HG03460 (cell line): ENCODE measurements at regions not wholly inside any gene's neighbourhood (a gene's known extent, or its start where the extent isn't known, plus 50 kb on each side); places are given as distances from the start of the nearest gene placed in this dataset.

Source experiments
- ATAC-seq: cut with Tn5 transposase; IDR thresholded peaks from one replicate; pipeline ENCODE4 v1.9.1; 2021; ENCODE audit not compliant: unreplicated experiment

DNA sequence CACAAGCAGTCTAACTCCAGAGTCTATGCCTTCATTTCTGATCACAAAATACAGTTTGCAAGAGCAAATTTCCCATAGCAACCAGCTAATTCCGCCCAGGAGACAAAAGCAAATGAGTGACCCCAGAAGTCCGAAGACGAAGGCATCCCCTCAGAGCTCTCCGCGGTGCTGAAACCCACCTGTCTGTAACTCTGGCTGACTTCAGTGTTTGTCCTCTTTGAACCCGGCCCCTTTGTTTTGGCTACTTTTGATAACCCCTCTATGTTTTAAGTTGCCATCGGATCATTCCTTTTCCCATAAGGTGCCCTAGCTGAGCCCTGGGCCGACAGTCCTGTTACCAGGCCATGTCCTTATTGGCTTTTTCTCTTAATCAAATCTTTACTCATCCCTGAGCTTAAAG lies 515.8 kb downstream of the PTPRU start:
- ATAC-seq, result no peak

DNA sequence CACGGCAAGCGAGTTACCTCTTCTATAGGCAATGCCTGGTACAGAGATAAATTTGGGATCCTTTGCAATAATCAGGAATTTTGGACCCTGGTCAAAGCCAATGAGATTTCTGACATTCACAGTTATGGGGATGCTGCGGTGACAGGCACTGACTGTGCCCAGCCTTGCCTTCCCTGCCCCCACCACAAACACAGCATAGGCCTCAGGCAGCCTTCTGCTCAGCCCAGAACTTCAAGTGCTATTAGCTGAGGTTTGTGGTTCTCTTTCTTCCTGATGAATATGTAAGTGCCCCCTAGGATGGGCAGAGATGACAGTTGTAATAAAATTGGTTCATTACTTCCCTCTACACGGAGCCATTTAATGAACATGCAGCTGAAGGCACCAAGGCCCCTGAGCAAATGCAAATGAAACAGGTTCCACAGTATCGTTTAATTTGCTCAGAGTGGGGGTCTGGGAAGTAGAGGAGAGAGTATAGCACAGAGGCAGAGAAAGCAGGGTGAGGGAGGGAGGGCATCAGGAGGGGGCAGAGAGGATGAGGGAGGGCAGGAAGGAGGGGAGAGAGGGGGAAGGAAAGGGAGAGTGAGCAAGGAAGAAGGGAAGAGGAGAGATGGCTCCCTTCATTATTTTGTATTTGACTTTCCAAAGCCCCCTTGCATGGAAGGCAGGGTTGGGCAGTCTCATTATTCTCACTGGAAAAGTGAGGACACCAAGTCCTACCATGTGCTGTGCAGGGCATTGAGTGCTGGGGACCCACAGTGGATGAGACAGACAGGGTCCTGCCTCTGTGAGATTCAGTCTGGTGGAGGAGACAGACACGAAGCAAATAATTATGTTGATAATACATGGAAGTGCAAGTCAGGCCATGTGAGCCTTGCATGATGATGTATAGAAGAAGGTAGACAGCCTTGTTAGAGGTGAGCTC lies 513.0 kb downstream of the PTPRU start:
- ATAC-seq, result no peak

DNA sequence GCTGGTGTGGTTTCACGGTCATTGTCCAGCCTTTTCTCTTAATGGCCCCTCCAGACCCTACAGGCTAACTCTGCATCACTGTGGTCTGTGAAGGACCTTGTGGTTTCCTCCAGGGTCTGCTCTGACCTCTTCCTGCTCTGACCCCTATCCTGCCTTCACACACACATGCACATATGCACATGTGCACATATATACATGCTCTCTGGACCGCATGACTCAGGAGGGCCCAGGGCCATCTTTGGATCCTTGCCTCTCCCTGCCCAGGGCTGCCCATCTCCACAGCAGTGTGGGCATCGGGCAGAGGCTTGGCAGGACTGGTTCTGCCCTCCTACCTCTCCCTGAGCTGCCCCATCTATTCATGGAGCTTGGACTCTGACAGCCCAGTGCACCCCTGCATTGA lies 510.9 kb downstream of the PTPRU start:
- no peak for ATAC-seq

DNA sequence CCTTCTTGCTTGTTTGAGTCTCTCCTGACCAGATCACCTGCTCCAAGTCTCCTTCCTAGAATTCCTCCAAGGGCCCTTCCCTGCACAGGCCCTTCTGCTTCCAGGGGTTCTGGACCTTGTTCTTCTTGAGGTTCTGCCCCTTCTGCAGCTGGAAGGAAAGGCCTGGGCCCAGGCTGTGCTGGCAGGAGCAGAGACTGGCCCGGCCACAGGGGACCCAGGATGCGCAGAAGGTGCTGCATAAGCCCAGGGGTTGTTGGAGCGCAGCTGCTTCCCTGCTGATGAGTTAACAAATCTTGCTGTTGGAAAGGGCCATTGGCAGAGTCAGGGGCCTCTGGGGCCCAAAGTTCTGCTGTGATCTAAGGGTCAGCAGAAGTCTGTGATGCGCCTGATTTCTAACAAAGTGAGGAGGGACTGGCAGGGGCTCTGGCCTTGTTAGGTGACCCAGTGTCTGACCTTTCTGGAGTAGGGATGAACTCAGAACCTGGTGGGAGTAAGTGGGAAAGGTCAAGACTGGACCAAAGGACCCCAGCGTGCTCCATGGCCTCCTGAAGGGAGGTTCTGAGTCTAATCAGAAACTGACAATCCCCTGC lies 509.8 kb downstream of the PTPRU start:
- no peak for ATAC-seq

DNA sequence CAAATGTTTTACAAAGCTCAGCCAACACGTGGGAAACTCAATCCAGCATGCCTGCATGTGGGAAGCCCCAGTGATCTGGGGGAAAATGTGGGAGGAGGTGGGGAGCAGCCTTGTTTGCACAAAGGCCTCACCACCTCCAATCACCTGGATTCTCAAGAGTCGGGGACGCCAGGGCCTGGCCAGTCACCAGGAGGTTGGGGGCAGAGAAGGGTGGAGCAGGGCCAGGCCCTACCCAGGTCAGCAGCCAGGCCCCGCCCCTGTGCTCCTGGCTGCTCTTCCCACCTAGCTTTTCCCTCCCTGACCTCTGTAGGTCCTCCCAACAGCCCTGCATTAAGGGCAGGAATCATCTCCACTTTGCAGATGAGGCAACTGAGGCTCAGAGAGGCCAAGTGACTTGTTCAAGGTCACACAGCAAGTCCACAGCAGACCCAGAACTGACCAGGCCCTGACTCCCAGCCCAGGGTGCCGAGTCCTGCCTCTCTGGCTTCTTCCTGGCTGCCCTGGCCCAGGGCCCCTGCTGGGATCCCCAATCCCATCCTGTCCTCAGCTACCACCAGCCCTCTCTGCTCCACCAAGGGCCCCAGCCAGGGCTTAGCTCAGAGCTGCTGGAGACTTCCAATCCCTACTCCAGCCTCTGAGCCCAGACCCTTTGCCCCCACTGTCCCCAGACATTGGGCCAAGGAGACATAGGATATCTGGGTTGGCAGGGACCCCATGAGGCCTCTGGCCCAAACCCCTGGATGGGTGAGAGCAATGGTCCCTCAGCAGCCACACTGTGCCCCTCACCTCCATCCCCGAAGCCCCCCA lies 508.6 kb downstream of the PTPRU start:
- ATAC-seq, result no peak

DNA sequence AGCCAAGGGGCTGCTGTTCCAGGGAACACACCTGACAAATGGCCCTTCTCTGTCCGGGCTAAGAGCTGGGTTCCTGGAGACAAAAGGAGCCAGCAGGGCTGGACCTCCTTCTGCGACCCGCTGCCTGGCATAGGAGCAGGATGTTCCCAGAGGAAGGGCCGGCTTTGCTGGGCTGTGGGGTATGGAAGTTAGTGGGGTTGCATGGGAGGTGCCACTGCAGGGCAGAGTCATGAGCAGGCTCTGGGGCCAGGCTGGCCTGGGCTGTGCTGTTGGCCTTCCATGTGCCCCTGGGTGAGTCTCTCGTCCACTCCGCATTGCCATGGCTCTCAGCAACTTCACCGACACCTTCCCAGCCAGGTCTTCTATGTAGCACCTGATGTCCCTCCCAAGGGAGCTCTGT lies 507.6 kb downstream of the PTPRU start:
- no peak for ATAC-seq

DNA sequence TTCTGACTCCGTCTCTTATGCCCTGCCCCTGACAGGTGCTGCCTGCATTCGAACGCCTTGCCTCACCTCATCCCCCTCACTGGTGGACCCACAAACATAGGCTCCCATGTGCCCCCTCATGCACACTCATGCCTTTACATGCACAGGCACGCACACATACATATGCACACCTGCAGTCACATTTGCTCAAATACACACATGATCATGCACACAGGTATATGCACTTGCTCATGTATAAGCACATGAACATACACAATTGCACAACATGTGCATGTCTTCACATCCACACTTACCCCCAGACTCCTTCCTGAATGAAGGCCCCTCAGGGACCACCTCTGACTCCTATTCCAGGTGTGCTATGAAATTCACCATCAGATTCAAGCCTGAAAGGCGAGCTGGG lies 506.9 kb downstream of the PTPRU start:
- ATAC-seq, result no peak

DNA sequence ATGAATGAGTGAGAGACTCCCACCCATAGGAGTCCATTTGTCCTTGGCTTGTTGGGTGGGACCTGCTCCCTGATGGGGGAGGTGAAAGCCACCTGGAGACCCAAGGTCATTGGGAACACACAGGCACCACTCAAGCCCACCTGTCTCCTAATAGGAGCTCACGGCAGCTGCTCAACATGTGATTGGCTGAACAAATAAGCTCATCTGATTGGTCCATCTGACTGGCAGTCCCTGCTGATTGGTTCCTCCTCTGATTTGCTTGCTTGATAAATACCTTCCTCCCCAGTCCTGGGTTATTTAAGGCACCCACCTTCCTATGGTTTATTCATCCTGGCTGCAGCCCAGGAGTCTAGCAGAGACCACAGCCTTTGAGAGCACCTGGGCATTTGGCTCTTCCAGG lies 502.9 kb downstream of the PTPRU start:
- no peak for ATAC-seq

DNA sequence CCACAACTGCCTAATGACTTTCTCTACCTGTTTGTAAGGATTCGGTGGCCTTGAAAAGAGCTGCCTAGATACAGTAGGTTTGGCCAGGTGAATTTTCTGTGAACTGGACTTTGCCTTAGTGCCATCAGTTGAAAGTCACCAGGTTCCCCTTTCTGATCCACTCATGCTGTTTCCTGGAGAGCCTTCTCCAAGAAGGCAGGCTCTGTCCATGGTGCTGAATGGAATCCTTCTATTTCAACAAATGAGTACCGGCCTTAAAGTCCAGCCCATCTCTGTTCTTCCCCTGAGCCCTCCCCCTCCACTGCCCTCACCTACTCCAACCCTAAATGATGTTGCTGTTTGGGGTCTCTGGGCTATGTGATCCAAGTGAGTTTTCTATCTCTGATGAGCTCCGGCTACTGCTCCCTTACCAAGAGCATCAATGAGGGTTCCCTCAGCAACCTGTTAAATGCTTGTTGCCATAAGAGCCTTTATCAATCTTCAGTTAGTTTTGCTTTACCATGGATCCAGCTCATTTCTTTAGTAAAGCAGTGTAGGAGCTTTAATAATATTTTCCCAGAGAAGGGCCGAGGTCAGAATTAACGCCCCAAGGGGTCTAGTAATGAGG lies 500.4 kb downstream of the PTPRU start:
- ATAC-seq, result no peak

DNA sequence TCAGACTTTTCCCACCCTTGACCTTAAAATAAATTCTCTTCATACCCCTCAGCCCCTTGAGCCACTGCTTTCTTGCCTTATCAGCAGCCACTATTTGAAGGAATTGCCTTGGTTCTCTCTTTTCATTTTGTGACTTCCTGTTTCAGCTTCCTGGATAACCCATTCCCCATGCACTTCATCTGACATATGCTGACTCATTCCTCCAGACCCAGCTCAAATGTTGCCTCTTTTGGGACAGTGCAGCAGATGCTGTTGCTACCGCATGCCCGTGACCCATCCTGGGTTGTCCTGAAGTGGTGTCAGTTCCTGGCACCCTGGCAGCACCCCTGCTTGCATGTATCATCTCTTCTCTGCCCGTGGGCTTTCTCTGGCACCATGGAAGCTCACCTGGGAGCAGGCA lies 496.1 kb downstream of the PTPRU start:
- ATAC-seq, result no peak

DNA sequence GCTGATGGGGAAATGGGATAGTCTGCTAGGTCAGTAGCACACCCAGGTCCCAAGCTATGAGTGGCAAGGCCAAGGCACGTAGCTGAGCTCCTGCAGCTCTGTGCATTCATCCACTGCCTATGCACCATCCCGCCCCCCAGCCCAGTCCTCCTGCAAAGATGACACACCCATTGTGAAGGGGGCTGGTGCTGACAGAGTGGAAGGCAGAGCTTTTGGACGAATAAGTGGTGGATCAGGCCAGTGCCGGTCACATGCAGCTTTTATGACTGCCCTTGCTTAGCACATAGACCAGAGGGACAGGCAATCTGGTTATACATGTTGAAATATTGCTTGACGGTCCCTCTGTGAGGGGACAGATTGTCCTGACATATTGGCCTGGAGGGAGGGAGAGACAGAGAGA lies 494.3 kb downstream of the PTPRU start:
- ATAC-seq, result no peak

DNA sequence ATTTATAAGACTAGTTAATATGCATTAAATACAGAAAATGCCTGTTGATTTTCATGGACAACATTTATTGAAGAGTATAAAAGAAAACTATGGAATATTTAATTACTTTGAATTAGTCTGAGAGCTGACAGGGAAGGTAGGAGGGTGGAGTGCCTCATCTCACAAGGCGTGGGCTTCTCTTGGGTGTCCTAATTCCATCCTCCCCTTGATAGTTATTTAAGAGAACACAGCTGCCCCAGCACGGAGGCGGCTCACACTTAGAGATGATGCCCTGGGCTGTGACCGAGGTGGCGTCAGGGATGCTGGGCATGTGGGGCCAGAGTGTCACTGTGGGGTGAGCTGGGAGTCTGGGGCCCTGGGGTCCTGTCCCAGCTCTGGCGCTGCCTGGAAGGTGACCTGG lies 493.0 kb downstream of the PTPRU start:
- no peak for ATAC-seq

DNA sequence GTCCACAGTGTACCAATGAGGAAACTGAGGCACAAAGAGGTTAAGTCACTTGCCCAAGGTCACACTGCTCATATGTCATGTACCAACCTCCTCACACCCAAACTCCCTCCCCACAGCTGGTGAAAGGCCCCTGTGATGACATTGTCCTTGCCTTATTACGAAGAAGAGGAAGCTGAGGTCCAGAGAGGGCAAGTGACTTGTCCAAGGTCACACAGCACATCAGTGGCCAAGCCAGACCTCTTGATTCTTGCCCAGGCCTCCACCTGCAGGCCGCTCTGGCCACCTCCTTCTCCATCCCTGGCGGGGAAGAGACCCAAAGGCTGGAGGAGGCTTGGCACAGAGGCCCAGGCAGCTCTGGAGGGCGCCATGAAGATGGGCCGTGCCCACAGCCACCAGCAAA lies 492.4 kb downstream of the PTPRU start:
- no peak for ATAC-seq

DNA sequence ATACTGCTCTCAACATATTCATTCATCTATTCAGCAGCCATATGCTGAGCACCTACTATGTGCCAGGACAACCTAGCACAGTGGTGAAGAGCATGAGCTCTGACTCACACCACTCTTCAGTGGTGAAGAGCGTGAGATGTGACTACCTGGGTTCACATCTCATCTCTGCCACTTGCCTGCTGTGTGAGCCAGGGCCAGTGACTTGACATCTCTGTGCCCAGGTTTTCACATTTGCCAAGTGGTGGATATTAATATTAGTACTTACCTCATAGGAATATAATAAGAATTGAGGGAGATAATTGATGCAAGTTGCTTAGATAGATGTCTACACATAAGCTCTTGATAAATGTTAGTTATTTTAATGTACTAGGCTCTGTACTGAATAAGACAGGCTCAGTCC lies 488.9 kb downstream of the PTPRU start:
- ATAC-seq, result no peak

DNA sequence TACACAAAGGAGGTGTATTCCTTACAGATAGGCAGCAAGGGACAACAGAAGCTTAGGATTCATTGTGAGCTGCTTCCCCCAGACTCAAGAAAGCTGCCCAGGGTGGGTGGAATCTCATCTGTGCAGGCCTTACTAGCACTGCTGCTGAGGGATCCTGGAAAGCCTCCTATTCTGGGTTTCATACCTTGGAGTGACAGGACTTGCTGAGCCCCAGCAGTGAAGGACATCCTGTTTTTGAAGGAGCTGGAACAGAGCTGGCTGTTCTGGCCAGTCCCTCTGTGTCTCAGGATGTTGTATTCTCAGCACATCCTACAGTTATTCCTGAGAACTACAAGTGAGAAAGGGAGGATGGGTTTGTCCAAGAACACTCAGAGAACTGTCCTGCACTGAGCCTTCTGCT lies 486.3 kb downstream of the PTPRU start:
- ATAC-seq, result no peak

DNA sequence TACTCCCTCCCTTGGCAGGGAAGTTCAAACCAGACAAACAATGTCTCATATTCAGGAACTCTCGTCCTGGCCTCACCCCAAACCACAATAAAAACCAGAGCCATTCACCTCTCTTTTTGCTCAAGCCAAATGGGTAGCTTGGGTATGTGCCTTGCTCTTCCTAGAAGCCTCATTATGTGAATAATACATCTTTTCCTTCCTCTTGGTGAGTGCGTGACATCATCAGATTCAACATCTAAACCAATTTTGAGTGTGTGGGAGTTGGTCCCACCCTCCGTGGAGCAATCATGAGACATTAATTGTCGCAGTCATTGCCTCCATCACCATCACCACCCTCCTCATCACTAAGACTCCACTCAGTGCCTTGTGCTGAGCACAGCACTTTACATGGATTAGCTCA lies 482.9 kb downstream of the PTPRU start:
- no peak for ATAC-seq

DNA sequence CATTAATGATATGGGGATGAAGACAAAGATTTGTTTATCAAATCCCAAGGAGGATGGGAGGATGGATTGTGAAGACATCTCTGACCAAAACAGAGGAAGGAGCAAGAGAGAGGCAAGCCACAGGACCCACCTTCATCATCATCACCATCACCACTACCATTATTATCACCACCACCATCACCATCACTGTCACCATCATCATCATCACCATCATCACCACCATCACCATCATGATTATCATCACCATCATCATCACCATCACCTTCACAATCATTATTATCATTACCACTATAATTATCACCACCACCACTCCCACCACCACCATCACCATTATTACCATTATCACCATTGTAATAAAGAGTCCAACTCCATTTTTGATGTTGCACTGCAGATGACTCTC lies 482.5 kb downstream of the PTPRU start:
- no peak for ATAC-seq

DNA sequence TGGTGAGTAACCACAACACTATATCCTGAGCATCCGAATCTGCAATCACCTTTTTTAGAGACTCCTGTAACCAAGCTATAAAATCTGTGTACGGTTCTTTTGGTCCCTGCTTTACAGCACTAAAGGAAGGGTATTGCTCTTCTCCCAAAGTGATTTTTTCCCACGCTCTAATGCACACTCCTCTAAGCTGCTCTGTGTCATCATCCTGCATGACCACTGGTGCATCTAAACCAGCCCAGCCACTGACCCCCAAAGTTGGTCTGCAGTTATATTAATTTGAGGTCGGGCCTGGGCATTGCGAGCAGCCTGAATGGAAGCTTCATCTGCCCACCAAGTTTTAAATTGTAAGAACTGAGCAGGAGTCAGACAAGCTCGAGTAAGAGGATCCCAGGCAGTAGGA lies 480.0 kb downstream of the PTPRU start:
- ATAC-seq, result no peak

DNA sequence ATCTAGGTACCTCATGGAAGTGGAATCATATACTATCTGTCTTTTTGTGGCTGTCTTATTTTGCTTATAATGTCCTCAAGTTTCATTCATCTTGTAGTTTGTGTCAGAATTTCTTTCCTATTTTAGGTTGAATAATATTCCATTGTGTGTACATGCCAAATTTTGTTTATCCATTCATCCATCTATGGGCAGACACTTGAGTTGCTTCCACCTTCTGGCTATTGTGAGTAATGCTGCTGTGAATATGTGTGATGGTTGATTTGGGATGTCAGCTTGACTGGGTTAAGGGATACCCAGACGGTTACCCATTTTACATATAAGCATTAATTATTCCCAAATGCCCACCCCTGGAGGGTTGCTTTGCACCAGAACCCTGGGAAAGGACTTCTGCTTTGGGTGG lies 477.5 kb downstream of the PTPRU start:
- no peak for ATAC-seq

DNA sequence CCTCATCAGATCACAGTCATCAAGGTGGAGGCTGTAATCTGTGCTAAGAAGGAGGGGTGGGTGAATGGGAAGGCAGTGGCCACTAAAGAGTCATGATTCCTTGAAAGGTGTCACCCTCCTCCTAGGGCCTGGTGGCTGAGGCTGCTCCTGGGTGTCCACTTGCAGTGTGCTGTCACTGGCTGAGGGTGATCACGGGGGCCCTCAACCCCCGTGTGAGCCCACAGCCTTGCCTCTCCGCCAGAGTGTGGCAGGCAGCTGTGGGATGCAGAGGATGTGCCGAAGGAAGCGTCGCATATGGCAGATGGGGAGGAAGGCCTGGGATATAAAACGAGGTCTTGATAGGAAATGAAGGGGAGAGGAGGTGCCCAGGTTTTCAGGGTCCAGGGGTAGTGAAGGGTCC lies 476.5 kb downstream of the PTPRU start:
- ATAC-seq, result no peak

DNA sequence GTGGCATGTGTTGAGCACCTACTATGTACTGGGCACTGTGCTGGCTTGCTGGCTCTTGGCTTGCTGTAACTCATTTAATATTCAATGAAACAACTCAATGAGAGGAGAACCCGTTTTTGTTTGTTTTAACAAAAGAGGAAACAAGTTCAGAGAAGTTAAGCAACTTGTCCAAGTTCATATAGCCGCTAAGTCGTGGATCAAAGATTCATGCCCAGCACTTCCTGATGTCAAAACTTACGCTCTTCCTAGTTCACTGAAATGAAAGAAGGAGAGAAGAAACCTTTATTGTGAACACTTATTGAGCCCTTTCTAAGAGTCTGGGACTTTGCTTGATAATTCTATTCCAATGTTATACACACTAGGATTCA lies 475.9 kb downstream of the PTPRU start:
- ATAC-seq, result no peak
